ENCODE measurements at regions not wholly inside any gene's neighbourhood (a gene's known extent, or its start where the extent isn't known, plus 50 kb on each side); places are given as distances from the start of the nearest gene placed in this dataset.

DNA sequence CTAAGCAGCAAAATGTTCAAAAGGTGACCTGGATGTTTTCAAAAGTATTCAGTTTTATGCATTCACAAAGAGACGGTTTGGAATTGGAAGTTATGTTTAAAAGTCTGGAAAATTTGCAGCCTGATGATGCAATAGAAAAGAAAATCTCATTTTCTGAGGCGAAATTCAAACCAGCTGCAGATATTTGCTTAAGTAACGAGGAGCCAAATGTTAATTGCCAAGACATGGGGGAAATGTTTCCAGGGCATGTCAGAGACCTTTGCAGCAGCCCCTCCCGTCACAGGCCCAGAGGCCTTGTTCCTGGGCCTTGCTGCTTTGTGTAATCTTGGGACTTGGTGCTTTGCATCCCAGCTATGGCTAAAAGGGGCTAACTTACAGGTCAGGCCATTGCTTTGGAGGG is 228.2 kb downstream of the MAN2A1 start:
- TF ChIP-seq POLR2A (IDR thresholded peaks at IDR 0.05; ENCODE audit: low read length) (no peak), GATA1 (IDR thresholded peaks at IDR 0.05; ENCODE audit: low read depth, low read length) (no peak)
